WTC11 (cell line): ENCODE measurements at regions not wholly inside any gene's neighbourhood (a gene's known extent, or its start where the extent isn't known, plus 50 kb on each side); places are given as distances from the start of the nearest gene placed in this dataset.

Source experiments
- ATAC-seq: fragments of 200-7000 bp; cut with Tn5 transposase; 2 replicates; pipeline ENCODE4 v1.10.0; 2021; ENCODE audit warnings: mild to moderate bottlenecking, moderate library complexity
- CTCF ChIA-PET: fragments of 300-600 bp; sonication (Branson Sonifier 250); formaldehyde crosslinking; loops from one replicate; lab custom pipeline; 2021; ENCODE audit warnings: antibody characterized with exemption; lab: Charles Lee
- POLR2A ChIA-PET: fragments of 350-600 bp; sonication (Branson Sonifier 250); formaldehyde crosslinking; loops from one replicate; lab custom pipeline; 2021; ENCODE audit warnings: antibody characterized with exemption; lab: Charles Lee
- DNase-seq: peaks from one replicate; pipeline ENCODE4 v3.0.0; 2021; ENCODE audit warnings: low spot score
- H3K27ac Mint-ChIP-seq: 2 replicates; pipeline ENCODE4 v1.8.0; 2021; ENCODE audit warnings: mixed read lengths
- H3K27me3 Mint-ChIP-seq: 2 replicates; pipeline ENCODE4 v1.8.0; 2021; ENCODE audit warnings: low read depth, mild to moderate bottlenecking, moderate library complexity, mixed read lengths
- H3K36me3 Mint-ChIP-seq: 2 replicates; pipeline ENCODE4 v1.8.0; 2021; ENCODE audit warnings: mixed read lengths
- H3K4me1 Mint-ChIP-seq: 2 replicates; pipeline ENCODE4 v1.8.0; 2022; ENCODE audit warnings: mixed read lengths
- H3K4me3 Mint-ChIP-seq: 2 replicates; pipeline ENCODE4 v1.8.0; 2021; ENCODE audit warnings: mild to moderate bottlenecking, moderate library complexity, mixed read lengths
- H3K9me3 Mint-ChIP-seq: 2 replicates; pipeline ENCODE4 v1.8.0; 2021; ENCODE audit warnings: mixed read lengths
- AR ChIP-seq: fragments of 250-450 bp; sonication (Bioruptor Pico); IDR thresholded peaks from 2 replicates; pipeline ENCODE4 v1.9.0; 2021; ENCODE audit warnings: mild to moderate bottlenecking
- CBFB ChIP-seq: sonication (generic); formaldehyde crosslinking; IDR thresholded peaks from 2 replicates; pipeline ENCODE4 v1.8.1; 2022; ENCODE audit warnings: mild to moderate bottlenecking, low read depth, missing genetic modification reagents
- EMX1 ChIP-seq: fragments of 250-450 bp; sonication (Bioruptor Pico); IDR thresholded peaks from 2 replicates; pipeline ENCODE4 v1.8.0; 2021; ENCODE audit warnings: mild to moderate bottlenecking
- FOXJ3 ChIP-seq: sonication (generic); formaldehyde crosslinking; IDR thresholded peaks from 2 replicates; pipeline ENCODE4 v1.9.0; 2021; ENCODE audit warnings: missing genetic modification reagents, mild to moderate bottlenecking, borderline replicate concordance
- FOXP1 ChIP-seq: sonication (generic); formaldehyde crosslinking; IDR thresholded peaks from 2 replicates; pipeline ENCODE4 v1.8.0; 2022; ENCODE audit warnings: missing genetic modification reagents, mild to moderate bottlenecking, moderate library complexity, borderline replicate concordance
- GABPB1 ChIP-seq: sonication (generic); formaldehyde crosslinking; IDR thresholded peaks from 2 replicates; pipeline ENCODE4 v1.8.1; 2023; ENCODE audit warnings: mild to moderate bottlenecking, missing genetic modification reagents
- GTF2I ChIP-seq: fragments of 250-450 bp; sonication (Bioruptor Pico); conservative IDR thresholded peaks from 2 replicates; pipeline ENCODE4 v1.4.0; 2021; ENCODE audit warnings: mild to moderate bottlenecking
- HMGA2 ChIP-seq: fragments of 250-450 bp; sonication (Bioruptor Pico); IDR thresholded peaks from 2 replicates; pipeline ENCODE4 v1.4.0; 2021; ENCODE audit warnings: mild to moderate bottlenecking, moderate library complexity
- IRF1 ChIP-seq: sonication (generic); formaldehyde crosslinking; IDR thresholded peaks from 2 replicates; pipeline ENCODE4 v1.8.0; 2023; ENCODE audit warnings: missing genetic modification reagents
- PRRX2 ChIP-seq: fragments of 250-450 bp; sonication (Bioruptor Pico); IDR thresholded peaks from 2 replicates; pipeline ENCODE4 v1.8.0; 2021; ENCODE audit warnings: mild to moderate bottlenecking
- RELA ChIP-seq: sonication (generic); formaldehyde crosslinking; IDR thresholded peaks from 2 replicates; pipeline ENCODE4 v1.8.1; 2022; ENCODE audit warnings: missing genetic modification reagents, mild to moderate bottlenecking, borderline replicate concordance
- RORB ChIP-seq: fragments of 250-450 bp; sonication (Bioruptor Pico); IDR thresholded peaks from 2 replicates; pipeline ENCODE4 v1.9.0; 2021; ENCODE audit warnings: mild to moderate bottlenecking
- SOX15 ChIP-seq: fragments of 250-450 bp; sonication (Bioruptor Pico); IDR thresholded peaks from 2 replicates; pipeline ENCODE4 v1.9.0; 2021; ENCODE audit warnings: mild to moderate bottlenecking
- USF1 ChIP-seq: sonication (generic); formaldehyde crosslinking; IDR thresholded peaks from 2 replicates; pipeline ENCODE4 v1.8.0; 2022; ENCODE audit warnings: mild to moderate bottlenecking, missing genetic modification reagents
- ZBTB21 ChIP-seq: sonication (generic); formaldehyde crosslinking; IDR thresholded peaks from 2 replicates; pipeline ENCODE4 v1.8.1; 2023; ENCODE audit warnings: mild to moderate bottlenecking, missing genetic modification reagents, borderline replicate concordance
- ZNF263 ChIP-seq: sonication (generic); formaldehyde crosslinking; IDR thresholded peaks from 2 replicates; pipeline ENCODE4 v1.8.1; 2022; ENCODE audit warnings: low read depth, mild to moderate bottlenecking, moderate library complexity, missing genetic modification reagents
- TF ChIP-seq, protein P1 (sequence below): sonication (generic); formaldehyde crosslinking; IDR thresholded peaks from 2 replicates; pipeline ENCODE4 v1.8.1; 2023; ENCODE audit warnings: mild to moderate bottlenecking, missing genetic modification reagents, borderline replicate concordance
- TF ChIP-seq, protein P2 (sequence below): fragments of 250-450 bp; sonication (Bioruptor Pico); IDR thresholded peaks from 2 replicates; pipeline ENCODE4 v1.9.0; 2021; ENCODE audit warnings: mild to moderate bottlenecking

- DNase-seq (no peak), ATAC-seq (no peak)
- Mint-ChIP-seq H3K4me3 (no peak overlapping the region), H3K36me3 (no peaks in the 10 kb centered on the region), H3K9me3 (no peaks in the 10 kb centered on the region; the same call in 1 of the 2 replicates), H3K27me3 (no peaks in the 10 kb centered on the region), H3K27ac (peak overlapping the region; percentile 83), H3K4me1 (peaks cover 14% of the 10 kb centered on the region)
- ChIA-PET POLR2A (no interaction called here), CTCF (interaction anchor here (1.2 kb wide), 1 partner anchor 17 kb away, joined by 4 read pairs; no protein-coding TSS in a partner anchor)
- no peak for TF ChIP-seq USF1 (CRISPR knock-in tag)
- no peak for TF ChIP-seq ZBTB21 (CRISPR knock-in tag)
- TF ChIP-seq RELA (CRISPR knock-in tag), result no peak
- TF ChIP-seq SOX15 (CRISPR knock-in tag), result no peak
- TF ChIP-seq, protein P1, sequence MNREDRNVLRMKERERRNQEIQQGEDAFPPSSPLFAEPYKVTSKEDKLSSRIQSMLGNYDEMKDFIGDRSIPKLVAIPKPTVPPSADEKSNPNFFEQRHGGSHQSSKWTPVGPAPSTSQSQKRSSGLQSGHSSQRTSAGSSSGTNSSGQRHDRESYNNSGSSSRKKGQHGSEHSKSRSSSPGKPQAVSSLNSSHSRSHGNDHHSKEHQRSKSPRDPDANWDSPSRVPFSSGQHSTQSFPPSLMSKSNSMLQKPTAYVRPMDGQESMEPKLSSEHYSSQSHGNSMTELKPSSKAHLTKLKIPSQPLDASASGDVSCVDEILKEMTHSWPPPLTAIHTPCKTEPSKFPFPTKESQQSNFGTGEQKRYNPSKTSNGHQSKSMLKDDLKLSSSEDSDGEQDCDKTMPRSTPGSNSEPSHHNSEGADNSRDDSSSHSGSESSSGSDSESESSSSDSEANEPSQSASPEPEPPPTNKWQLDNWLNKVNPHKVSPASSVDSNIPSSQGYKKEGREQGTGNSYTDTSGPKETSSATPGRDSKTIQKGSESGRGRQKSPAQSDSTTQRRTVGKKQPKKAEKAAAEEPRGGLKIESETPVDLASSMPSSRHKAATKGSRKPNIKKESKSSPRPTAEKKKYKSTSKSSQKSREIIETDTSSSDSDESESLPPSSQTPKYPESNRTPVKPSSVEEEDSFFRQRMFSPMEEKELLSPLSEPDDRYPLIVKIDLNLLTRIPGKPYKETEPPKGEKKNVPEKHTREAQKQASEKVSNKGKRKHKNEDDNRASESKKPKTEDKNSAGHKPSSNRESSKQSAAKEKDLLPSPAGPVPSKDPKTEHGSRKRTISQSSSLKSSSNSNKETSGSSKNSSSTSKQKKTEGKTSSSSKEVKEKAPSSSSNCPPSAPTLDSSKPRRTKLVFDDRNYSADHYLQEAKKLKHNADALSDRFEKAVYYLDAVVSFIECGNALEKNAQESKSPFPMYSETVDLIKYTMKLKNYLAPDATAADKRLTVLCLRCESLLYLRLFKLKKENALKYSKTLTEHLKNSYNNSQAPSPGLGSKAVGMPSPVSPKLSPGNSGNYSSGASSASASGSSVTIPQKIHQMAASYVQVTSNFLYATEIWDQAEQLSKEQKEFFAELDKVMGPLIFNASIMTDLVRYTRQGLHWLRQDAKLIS (CRISPR knock-in tag), result no peak
- TF ChIP-seq, protein P2, sequence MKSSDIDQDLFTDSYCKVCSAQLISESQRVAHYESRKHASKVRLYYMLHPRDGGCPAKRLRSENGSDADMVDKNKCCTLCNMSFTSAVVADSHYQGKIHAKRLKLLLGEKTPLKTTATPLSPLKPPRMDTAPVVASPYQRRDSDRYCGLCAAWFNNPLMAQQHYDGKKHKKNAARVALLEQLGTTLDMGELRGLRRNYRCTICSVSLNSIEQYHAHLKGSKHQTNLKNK (CRISPR knock-in tag), result no peak
- no peak for TF ChIP-seq FOXP1 (CRISPR knock-in tag)
- TF ChIP-seq GABPB1 (CRISPR knock-in tag), result no peak
- no peak for TF ChIP-seq GTF2I
- no peak for TF ChIP-seq AR (CRISPR knock-in tag)
Measured at GRCh38 chr4:123200051-123200940, 196.3 kb upstream of the SPRY1 start.

DNA sequence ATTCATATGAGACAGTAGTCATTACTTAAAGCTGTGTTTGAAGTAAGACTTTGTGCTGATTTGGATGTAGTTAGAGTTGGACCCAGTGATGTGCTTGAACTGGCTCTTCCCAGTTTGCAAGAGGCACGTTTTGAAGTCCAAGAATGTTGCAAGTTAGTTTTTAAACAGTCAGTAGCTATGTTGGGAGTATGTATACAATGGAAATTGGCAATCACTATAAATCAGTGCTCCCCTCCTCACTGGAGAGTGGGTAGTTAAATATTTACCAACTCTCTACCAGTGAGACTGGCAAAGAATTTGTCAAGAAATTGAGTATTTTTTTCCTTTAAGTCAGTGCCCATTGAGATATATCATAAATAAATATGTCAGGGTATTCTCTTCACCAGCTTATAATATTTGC lies 191.9 kb upstream of the SPRY1 start:
- Mint-ChIP-seq H3K36me3 (0 out of 2 replicates have a peak, but pooled peaks cover 3% of the 10 kb centered on the region), H3K4me1 (peaks cover 17% of the 10 kb centered on the region), H3K4me3 (no peak overlapping the region), H3K9me3 (0 out of 2 replicates have a peak, but pooled peaks cover 3% of the 10 kb centered on the region), H3K27me3 (no peaks in the 10 kb centered on the region), H3K27ac (no peak overlapping the region)
- ATAC-seq (no peak), DNase-seq (no peak)
- CTCF ChIA-PET, result no interaction called here
- POLR2A ChIA-PET, result no interaction called here
- TF ChIP-seq HMGA2 (CRISPR knock-in tag) (no peak), FOXJ3 (CRISPR knock-in tag) (no peak), PRRX2 (CRISPR knock-in tag) (no peak), RORB (CRISPR knock-in tag) (no peak), ZNF263 (CRISPR knock-in tag) (no peak), IRF1 (CRISPR knock-in tag) (no peak), CBFB (CRISPR knock-in tag) (no peak), EMX1 (no peak)
